NAMALWA (cell line): ENCODE measurements at regions not wholly inside any gene's neighbourhood (a gene's known extent, or its start where the extent isn't known, plus 50 kb on each side); places are given as distances from the start of the nearest gene placed in this dataset.

Experiments
- DNase-seq: peaks from one replicate; pipeline ENCODE4 v3.0.0-alpha.2; 2015; ENCODE audit warnings: low spot score

DNA sequence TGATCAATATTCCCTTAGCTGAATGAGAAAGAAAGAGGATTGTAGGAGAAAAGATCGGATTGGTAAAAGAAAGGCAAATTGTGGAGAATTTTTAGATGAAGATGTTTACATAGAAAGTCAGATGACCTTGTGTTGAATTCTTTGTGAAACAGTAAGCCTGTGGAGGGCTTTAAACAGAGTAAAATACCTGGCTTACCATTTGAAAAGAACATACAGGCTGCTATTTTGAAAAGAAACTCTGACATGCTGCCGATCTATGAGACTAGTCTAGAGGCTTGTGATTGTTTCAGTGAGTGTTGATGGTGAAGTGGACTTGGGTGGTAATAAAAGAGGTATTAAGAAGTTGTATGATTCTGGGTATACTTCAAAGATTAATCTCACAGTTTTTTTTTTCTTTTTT lies 938.9 kb upstream of the PRR20A start:
- DNase-seq = no peak

DNA sequence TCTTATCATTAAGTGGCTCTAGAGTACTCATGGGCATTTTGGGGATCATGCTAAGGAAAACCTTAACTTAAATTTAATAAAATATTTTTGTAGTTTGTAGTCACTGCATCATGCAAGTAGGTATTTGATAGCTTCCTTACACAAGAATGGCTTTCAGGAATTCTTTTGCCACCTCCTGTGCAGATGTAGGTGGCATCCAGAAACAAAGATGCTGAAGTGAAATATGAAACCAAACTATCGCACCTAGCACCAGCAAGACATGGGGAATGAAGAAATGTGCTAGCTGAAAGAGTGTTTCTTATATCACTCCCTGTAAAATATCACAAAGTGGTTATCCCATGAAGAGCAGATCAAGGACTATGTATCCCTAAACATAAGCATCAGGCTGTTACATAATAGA lies 924.5 kb upstream of the PRR20A start:
- DNase-seq = no peak

DNA sequence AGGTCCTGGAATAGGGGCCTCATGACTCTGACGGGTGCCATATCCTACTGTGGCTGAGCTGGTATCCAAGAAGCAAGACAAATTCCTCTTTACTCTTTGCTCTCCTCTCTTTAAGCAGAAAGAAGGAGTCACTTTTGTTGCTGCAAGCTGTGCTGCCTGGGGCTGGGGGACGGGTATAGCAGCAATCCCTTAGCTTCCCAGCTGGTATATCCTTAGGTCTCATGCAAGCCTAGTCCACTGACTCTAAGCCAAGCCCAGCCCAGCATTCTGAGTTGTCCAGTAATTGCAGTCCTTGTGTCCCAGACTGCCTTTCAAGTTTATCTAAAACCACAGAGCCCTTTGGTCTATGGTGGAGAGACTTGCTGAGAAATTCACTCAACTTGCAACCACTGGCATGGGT lies 893.0 kb upstream of the PRR20A start:
- DNase-seq = no peak

DNA sequence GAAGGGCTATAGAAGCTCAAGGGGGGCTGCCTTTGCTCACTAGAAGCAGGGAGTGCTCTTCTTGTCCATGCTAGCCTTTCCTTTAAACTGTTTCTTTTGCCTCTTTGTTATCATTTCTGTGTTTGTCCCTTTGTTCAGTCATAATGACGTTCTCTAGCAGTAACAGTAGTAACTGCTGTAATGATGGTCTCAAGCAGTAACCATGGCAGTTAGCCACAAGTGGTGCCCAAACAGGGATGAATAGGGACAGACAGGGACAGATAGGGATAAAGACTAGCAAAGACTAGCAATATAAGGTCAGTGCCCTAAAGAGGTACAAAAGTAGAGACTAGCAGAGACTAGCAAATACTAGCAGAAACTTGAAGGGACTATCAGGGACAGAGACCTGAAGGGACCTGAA lies 869.0 kb upstream of the PRR20A start:
- no peak for DNase-seq

DNA sequence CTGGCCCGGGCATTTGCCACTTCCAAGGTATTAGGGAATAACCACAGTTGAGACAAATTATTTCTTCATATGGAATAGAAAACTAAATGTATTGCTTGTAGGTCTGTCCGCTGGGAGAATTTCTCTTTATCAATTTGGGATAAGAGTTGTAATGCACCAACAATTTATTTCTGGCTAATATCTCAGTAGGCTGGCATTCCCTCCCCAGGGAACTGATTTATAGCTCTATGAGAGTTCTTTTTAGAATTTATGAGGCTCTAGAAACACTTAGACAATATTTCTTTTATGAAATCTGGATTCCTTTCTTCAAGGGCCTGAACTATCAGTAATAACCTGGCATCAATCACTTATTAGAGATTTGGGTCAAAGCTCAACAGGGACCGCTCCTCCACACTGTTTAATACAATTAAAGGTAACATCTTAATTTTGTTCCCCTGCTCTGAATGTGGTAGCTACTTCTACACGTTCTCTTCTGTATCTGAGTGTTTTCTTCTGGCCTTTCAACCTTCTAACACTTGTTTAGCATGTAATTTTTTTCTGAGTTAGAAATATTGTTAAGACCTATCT lies 857.4 kb upstream of the PRR20A start:
- DNase-seq = no peak

DNA sequence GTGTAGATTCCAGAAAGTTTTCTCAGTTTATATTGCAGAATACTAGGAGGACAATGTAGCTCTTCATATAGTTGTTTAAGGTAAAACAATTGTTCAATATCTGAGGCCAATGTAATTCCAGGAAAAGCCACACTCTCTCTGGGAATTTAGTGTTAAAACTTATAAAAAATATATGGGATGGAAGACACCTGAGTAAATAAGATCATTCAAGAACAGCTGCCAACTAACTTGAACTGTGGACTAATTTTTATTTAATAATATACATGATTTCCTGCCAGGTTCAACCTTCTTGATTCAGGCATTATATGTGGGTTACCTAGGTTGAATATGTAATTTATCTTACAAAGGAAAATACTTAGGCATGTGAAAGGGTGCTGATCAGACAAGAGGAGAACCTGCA lies 841.1 kb upstream of the PRR20A start:
- no peak for DNase-seq

DNA sequence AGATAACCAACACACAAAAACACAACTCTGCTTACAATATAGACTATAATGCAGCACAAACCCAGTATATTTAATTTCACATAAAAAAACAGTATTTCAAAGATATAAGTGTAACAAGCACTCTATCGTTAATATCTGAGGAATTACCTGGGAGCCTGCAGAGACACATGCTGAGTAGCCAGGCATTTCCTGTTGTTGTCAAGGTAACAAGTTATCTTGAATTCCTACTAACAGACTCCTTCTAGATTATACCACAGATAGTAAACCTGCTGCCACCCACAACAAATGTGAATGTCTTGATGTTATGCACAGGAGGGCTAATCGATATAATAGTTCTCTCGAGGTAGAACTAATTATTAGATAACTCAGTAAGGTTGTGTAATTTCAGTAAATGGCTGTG lies 826.0 kb upstream of the PRR20A start:
- DNase-seq = no peak

DNA sequence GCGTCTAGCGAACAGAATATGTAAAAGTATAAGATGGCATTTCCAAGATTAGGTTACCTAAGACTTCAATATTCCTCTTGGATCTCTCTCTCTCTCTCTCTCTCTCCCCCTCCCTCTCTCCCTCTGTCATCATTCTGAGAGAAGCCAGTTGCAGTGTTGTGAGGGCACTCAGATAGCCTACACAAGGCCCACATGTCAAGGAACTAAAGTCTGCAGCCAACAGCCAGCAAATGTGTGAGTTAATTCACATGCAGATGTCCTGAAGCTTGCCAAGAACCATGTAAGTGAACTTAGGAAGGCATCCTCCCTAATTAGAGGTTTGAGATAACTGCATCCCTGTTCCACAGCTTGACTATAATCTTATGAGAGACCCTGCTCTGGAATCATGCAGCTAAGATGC lies 822.9 kb upstream of the PRR20A start:
- no peak for DNase-seq

DNA sequence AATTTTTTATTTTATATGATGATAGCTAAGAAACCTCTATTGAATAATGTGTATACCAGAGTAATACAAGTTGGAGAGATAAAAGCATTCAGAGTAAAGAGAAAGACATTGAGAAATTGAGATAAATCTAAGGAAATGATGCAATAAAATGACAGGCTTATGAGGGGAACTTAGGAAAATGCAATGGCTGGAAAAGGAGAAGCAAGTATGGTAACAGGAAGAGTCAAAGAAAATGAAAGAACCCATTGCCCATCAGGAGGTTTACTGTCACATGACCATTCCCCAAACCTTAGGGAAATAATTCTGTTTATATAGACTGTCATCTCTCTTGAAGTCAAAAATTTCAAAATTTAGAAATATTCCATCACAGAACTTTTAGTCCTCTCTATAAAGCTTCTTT lies 808.0 kb upstream of the PRR20A start:
- DNase-seq = no peak

DNA sequence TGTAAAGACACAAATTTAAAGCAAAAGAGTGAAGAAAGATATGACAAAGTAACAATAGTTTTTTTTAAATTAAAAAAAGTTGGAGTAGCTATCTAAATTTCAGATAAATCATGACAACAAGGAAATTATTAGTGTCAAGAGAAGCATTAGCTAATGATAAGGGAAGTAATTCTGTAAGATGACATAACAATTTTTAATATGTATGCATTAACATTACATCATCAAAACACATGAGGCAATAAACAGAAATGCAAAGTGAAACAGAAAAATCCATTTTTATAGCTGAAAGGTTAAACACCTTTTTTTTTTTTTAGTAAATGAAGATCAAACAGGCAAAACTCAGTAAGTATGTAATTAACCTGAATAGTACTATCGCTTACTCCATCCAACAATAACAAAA lies 804.9 kb upstream of the PRR20A start:
- DNase-seq = no peak

DNA sequence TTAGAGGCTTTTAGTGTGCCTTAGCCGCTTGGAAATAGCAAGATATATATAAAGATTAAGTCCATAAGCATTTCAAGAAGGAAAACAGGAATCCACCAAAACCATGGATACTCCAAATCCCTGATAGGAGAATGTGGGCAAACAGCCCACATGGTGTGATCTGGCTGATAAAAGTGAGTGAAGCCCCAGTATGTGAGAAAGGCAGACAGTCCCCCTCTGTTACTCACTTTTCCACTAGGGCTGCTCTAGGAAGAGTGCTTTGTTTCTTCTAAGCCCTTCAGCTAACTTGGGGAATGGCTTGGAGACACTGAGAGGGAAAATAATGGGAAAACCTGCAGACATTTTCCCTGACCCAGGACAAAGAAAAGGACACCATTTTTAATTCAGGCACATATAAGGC lies 802.3 kb upstream of the PRR20A start:
- no peak for DNase-seq

DNA sequence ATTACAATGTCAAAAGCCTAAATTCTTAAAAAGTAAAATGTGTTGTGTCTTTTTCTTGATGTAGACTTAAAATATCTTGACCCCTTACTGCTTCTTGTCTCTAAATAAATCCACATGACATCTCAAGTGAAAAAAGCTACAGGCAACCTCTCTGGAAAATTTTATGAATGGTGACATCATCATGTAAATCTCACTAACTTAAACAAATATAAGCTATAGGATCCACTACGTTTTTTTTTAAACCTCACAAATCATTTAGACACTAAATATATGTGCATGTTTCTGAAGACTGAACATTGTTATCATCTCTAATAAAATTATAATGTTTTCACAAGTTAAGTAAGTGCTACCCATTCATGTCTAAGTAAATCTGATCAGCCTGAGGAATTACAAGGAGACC lies 793.7 kb upstream of the PRR20A start:
- DNase-seq = no peak

DNA sequence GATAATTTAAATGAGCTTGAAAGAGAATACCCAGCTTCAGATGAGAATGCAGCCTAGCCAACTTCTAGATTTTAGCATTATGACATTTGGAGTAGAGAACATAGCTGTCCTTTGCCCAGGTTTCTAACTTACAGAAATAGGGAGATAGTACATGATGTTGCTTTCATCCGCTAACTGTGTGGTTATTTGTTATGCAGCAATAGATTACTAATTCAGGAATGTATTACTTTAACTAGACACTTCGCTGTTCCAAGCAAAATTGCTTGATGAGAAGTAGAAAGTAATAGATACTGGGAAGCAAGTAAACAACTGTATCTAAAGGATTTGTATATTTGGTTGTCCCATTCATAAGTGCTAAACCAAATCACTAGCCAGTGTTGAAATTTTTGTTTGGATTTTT lies 790.9 kb upstream of the PRR20A start:
- no peak for DNase-seq

DNA sequence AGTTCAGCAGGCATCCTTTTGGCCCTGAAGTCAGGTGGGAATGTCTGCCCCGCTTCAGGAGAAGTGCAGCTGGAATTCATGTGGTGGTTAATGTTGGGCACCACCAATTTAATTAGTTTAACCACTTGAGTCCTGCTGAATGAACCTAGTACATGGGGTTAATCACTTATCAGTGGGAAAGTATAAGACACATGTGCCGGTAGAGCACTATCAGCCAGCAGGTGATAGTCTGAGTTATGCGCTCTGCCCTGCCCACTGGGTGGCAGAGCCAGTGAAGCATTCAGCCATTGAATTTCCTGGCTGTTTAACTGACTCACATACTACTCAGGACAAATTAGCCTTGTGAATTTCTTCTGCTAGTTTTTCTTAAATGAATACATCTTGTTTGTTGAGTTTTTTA lies 789.7 kb upstream of the PRR20A start:
- no peak for DNase-seq

DNA sequence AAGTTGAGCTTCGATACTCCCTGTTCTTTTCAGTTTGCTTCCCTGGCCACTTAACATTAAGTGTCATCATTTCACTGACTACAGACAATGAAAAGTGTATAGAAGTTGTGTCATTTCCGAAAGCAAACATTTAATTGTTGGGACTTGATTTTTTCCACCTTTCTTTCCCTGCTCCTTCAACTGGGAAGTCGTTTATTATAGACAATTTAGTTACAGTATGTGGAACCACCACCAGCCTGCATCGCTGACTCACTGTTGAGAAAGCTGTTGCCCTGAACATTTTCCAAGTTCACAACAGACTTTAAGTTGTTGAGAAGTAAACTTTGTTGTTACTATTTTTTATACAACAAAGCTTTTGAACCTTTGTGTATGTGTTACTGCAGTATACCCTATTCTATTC lies 788.4 kb upstream of the PRR20A start:
- no peak for DNase-seq

DNA sequence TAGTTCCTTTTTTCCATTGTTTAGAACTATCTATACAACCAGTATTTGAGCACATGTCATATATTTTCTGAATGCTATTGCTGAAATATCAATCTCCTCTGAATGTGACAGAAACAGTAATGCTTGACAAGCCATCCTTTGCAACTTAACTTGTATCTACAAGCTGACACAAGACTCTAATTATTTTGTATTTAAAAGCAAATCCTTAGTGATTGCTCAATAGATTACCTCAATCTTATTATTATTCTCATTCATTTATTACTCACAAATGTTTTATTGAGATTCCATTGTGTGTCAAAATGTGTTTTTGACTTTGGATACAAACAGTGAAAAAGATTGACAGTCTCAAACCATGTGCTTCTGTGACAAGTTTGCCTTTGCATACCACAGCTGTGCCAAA lies 787.8 kb upstream of the PRR20A start:
- DNase-seq = no peak

DNA sequence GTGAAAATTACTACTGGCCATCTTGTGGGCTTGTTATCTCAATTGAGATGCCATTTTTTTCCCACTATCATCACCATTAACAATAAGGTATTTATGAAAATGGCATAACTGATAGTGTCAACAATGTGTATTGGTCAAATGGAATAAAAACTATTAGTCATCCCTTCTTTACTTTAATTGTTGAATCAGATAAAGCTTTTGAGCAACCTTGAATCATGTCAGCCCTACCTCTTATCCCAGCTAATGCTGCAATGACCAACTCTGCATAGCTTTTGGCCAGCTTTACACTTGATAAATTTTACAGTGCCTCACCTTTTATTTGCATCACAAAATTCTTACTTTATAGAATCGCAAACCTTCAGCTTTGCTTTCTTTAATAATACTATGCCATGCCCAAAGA lies 784.0 kb upstream of the PRR20A start:
- no peak for DNase-seq

DNA sequence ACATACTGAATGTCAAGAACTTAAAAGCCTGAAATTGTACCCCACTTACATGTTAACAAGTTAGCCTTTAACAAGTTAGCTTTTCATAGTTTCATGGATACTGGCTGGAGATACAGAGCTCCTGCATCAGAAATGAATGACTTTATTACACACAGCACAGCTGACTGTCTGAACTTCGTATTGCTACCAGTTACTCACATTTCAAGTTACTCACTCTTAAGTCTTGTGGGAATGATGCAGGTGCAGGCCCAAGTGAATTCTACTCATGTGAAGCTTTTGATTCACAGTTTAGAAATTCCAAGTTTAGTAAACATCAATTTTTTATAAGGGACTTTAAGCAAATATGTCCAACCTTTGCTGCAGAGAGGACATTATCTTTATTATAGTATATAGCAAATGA lies 762.2 kb upstream of the PRR20A start:
- no peak for DNase-seq

DNA sequence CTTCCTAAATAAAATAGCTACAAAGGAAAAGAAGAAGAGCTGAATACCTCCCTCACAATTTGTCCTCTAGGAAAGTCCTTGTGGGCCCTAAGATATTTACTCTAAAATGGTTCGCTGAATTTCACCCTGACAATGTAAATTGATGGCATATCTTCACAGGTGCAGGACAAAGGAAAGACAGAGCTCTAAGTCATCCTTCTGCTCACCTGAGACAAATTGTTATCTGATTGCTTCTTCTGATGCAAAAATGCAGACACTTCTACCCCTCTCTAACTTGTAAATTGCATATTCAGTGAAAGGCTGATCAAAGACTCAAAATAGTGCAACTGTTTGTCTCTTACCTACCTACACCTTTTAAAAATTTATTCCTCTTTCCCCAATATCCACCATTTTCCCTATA lies 747.2 kb upstream of the PRR20A start:
- no peak for DNase-seq

DNA sequence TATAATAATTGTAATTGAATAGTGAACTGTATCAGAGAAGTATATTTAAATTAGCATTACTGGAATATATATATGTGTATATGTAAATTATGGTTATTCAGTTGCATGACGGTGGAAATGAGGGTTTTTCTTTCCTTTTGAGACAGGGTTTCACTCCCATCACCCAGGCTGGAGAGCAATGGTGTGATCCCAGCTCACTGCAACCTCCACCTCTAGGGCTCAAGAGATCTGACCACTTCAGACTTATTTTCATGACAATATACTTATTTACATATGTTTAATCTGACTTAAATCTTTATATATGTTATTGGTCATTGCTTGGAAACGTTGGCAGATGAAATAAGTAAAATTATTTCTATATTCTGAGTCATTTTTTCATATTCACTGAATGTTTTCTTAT lies 744.4 kb upstream of the PRR20A start:
- DNase-seq = no peak

DNA sequence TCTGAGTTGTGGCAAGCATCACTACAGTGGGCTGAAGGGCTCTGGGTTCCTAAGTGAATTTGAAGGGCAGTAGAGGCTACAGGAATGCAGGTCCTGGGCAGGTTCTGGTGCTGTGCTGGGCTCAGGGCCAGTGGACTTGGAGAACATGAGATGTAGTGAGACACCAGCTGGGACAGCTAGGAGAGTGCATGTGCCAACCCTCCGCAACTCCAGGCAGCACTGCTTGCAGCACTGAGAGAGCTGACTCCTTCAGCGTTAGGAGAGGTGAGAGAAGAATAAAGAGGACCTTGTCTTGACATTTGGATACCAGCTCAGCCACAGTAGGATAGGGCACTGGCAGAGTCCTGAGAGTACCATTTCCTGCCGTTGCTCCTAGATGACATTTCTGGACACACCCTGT lies 739.9 kb upstream of the PRR20A start:
- DNase-seq = no peak

DNA sequence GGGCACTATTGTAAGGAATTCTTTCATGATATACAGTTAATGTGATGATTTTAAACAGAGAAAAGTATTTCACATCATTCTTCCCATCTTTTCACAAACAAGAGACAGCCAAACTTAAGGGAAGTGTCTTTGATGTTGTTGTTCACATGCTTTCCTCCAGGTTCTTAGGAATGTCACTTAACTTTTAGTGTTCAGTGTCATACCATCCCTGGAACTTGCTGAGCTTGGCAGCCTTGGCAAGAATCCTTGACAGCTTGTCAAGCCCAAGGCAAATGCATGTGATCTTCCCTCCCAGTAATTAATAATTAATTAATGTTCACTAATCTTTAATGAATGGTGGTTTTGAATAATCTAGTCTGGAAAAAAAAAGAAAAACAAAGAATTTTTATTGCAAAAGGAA lies 727.9 kb upstream of the PRR20A start:
- no peak for DNase-seq

DNA sequence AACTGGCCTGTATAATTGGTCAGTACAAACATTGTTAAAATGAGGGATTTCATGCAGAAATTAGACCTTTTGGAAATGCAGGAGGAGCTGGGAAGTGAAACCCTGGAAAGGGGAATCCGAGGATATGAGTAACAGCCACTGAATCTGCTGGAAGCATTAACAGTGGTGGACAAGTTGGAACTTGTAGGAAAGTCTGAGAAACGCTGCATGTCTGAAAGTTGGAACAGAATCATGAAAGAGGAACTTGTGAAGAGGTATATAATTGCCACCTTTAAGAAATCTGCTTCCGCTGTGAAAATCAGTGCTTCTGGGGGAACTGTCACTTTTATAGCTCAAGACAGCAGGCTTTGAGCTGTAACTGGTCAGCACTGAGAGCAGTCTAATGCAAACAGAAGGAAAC lies 716.5 kb upstream of the PRR20A start:
- DNase-seq = no peak

DNA sequence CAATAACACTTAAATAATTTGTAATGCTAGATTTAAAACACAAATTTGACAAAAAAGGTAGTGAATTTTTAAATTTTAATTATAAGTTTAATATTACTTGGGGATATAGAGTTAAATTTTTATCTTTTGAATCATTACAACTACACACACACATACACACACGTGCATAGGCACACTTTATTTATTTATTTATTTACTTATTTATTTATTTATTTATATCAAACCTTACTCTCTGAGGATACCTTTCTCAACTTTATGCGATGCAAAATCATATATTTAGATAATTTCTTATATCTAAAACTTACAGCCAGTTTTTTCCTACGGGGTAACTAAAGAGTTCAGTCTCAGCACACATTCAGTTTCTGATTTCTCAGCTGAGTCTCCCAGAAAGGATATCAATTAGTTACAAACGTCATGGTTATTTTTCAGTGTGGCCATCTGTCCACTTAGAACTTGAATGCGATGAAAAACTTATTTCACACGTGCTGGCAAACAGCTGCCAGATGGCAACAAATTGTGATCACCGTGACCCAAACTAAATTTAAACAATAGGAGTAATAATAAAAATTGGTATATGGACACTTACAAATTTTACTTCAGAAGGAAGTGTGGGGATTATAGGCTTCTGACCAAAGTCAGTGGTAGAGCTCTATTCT lies 683.1 kb upstream of the PRR20A start:
- DNase-seq = no peak

DNA sequence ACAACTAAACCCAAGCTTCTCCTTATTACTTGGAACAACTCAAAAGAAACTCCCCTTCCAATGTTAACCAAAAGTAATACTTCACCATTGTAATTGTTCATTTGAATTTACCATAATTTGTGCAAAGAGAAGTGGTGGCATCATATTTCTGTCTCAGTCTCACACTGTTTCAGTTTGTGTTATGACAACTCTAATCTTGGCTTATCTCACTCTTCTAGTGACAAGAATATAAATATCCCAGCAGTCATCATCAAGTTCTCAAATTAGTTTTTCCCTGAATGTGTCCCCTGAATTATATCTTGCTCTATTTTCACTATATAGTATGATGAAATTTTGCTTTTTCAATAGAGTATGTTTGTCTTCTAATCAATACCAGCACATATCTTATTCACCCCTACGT lies 681.4 kb upstream of the PRR20A start:
- DNase-seq = no peak
